ENCODE measurements at regions not wholly inside any gene's neighbourhood (a gene's known extent, or its start where the extent isn't known, plus 50 kb on each side); places are given as distances from the start of the nearest gene placed in this dataset.
"Not testable (repeated sequence)": the region's sequence is repeated elsewhere in the genome, so short reads cannot be mapped to it uniquely, and the experiment has no call there.

GRCh38 chr7:65251851-65252620 is 121.6 kb upstream of the ZNF92 start:
- DNase-seq: no peak

DNA sequence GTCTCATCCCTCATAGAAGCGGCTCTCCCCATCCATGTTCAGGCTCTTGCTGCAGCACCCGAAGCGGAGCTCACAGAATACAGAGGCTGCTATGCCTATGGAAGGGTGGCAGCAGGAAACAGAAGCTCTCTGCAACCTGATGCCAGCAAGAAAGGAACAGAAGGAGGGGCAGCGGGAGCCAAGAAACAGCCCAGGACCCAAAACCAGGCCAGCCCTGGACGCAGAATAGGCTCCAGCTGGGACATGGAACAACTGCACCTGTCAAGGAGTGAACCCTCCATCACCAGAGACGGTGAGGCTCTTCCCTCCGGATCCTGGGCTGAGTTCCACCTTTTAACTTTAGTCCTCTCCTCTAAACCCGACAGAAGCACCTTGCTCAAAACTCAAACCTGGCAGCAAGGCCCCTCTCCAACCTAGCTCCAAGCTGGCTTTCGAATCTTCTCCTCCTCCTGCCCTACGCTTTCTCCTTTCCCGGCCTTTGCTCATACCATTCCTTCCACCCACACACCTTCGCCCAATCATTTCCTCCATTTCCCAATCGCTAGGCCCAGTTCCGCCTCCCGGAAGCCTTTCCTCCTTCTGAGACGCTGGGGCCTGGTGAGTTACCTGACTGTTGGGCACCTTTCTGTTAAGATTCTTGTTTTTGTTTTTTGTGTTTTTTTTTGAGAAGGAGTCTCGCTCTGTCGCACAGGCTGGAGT is 122.8 kb upstream of the ZNF92 start:
- DNase-seq: no peak

GRCh38 chr7:65250216-65250615 is 123.4 kb upstream of the ZNF92 start:
- no peak for DNase-seq

DNA sequence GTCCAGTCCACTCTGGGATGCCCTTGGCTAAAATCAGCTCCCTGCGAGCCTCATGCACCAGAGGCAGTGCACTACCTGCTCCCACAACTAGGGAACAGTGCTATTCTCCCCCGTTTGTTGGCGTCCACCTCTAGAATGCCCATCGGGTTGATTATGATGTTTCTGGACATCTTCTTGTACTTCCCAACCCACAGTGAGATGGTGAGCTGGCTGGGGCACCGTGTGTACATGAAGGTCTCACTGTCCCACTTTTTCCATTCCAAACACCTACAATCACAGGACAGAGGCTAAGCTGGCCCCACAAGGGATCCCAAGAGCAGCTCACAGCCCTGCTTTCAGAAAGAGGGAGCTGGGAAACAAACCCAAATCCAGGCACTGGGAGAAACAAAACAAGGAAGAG is 126.2 kb upstream of the ZNF92 start:
- DNase-seq: no peak

GRCh38 chr7:65239707-65240352 is 133.8 kb upstream of the ZNF92 start:
- no peak for DNase-seq

GRCh38 chr7:65239324-65239706 is 134.3 kb upstream of the ZNF92 start:
- no peak for DNase-seq

DNA sequence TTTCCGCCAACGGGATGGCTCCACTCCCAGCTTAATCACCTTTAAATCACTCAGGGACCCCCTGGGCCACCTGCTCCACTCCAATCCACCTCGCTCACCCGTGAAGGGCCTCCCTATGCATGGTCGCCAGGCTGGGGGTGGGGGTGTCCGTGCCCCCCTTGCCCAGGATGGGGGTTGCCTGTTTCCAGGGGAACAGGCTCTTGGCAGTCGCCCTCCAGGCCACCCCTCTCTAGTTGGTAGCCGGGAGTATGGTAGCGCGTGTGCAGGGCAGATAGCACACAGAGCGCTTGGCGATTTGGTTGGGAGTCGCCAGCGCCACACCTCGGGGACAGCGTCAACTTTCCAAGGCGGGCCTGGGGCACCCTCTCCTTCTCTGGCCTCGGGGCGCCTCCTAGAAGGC is 134.9 kb upstream of the ZNF92 start:
- DNase-seq: no peak

GRCh38 chr7:65235586-65235985 is 138.1 kb upstream of the ZNF92 start:
- DNase-seq: no peak

GRCh38 chr7:65233409-65234034 is 140.1 kb upstream of the ZNF92 start:
- DNase-seq: no peak

DNA sequence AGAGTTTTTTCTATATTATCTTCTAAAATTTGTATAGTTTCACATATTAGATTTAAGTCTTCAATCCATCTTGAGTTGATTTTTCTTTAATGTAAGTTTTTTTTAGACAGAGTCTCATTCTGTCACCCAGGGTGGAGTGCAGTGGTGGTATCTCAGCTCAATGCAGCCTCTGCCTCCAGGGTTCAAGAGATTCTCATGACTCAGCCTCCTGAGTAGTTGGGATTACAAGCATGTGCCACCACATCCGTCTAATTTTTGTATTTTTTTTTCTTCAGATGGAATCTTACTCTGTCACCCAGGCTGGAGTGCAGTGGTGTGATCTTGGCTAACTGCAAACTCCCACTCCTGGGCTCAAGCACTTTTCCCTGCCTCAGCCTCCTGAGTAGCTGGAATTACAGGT is 143.4 kb upstream of the ZNF92 start:
- no peak for DNase-seq

GRCh38 chr7:65225422-65226006 is 148.1 kb upstream of the ZNF92 start:
- no peak for DNase-seq

DNA sequence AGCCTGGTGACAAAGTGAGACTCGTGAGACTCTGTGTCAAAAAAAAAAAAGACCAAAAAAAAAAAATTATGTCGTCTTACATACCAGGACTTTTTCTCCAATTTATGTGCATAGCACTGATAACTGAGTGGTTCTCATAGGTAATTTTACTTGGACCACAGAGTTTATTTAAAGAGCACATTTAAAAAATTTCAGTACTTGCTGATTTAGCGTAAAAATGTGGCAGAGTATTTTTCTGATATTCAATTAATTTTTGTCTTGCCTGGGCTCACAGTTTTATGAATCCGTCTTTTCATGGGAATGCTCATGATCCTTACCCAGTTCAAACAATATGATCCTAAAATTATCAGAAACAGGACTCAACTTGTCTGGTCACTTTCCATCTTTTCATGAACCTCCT is 151.0 kb upstream of the ZNF92 start:
- no peak for DNase-seq

GRCh38 chr7:65221683-65222082 is 152.0 kb upstream of the ZNF92 start:
- no peak for DNase-seq

DNA sequence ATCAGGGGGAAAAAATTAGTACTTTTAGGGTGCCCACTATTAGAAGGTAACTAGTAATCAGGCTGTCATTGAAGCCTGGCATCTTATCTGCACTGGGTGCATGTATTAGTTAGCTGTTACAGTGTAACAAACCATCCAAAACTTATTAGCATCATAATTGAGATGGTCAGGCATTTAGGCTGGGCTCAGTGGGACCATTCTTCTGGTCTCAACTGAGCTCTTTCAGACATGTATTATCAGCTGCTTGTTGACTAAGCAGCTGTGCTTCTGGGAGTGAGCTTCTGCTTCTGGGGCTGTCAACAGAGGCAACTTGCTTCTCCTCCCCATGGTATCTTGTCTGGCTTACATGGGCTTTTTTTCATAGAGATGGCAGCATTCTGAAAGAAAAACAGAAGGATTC is 154.0 kb upstream of the ZNF92 start:
- DNase-seq: no peak

DNA sequence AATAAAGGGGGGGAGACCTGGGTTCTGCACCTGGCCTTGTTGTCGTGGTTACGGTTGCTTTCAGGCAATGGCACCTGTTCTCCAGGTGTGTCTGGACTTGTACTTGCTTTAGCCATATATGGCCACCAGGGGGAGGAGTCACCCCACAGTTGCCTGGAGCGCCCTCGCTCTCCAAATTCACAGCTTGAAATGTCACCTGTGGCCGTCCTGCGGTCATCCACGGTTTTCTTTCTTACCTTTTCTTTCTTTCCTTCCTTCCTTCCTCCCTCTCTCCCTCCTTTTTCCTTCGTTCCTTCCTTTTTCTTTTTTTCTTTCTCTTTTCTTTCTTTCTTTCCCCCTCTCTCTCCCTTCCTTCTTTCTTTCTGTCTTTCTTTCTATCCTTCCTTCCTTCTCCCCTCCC is 157.2 kb upstream of the ZNF92 start:
- DNase-seq: peak; percentile 81

DNA sequence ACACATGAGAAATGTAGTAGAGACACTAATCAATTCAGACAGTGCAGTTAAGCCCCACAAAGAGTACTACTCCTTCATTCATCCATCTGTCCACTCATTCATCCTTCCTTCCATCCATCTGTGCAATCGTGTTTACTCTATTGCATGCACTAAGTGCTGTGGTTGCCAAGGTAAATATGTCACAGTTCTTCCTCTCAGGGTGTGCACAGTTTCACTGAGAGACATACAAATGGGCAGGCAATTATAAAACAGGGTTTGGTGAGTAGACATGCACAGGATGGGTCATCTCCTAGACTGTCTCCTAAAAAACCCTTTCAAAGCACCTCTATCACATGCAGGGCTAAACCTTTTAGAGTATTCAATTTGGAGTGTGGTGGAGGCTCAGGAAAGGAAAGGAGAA is 160.4 kb upstream of the ZNF92 start:
- not testable (repeated sequence) for DNase-seq

- DNase-seq: not testable (repeated sequence)
Observed at GRCh38 chr7:65199221-65199620, 174.4 kb upstream of the ZNF92 start.

GRCh38 chr7:65193334-65194058 is 180.2 kb upstream of the ZNF92 start:
- not testable (repeated sequence) for DNase-seq

DNA sequence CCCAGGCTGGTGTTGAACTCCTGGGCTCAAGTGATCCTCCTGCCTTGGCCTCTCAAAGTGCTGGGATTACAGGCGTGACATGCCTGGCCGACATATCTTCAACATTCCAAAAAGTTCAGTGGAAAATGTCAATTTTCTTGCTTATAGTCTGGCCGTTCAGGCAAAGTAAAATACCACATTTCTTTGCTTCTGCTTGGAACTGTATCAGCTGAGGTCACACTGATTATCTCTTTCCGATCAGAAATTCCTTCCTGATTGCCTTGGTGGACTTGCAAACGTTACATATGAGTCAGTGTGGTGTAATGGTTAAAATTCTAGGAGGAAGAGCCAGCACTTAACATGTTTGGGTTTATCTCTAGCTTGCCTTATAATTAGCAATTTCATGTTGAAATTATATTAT is 170.6 kb upstream of the ERV3-1 start:
- DNase-seq: not testable (repeated sequence)

DNA sequence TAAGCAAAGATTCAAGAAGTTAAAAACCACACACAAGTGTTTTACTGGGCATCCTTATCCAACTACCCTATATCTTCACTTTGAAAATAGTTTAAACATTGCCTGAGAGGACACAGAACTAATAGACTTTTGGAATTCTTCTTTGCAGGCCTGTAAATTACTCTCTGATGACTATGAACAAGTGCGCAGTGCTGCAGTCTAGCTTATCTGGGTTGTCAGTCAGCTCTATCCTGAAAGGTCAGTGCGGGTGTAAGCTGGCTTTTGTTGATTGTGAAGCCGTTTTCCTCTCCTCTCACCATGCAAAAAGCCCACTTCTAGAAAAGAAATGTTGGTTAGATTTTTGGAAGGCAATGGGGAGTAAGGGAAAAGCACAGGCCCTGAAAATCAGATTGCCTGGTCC is 143.6 kb upstream of the ERV3-1 start:
- not testable (repeated sequence) for DNase-seq

DNA sequence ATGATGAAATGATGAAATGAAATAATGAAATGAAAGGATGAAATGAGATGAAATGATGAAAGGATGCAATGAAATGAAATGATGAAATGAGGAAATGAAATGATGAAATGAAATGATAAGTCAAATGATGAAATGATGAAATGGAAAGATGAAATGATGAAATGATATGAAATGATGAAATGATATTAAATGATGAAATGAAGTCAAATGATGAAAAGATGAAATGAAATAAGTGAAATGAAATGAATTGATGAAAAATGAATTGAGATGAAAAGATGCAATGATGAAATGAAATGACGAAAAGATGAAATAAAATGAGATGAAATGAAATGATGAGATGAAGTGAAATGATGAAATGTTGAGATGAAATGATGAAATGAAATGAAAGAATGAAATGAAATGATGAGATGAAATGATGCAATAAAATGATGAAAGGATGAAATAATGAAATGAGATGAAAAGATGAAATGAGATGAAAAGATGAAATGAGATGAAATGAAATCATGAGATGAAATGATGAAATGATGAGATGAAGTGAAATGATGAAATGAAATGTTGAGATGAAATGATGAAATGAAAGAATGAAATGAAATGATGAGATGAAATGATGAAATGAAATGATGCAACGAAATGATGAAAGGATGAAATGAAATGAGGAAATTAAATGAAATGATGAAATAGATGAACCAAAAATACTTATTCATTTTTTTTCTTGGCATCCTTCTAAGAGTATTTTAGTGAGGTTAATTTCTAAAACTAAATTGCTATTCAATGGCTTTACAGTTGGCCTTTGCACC is 139.8 kb upstream of the ERV3-1 start:
- not testable (repeated sequence) for DNase-seq

GRCh38 chr7:65145710-65146109 is 139.2 kb upstream of the ERV3-1 start:
- DNase-seq: not testable (repeated sequence)
